D341Med (cell line): ENCODE measurements at regions not wholly inside any gene's neighbourhood (a gene's known extent, or its start where the extent isn't known, plus 50 kb on each side); places are given as distances from the start of the nearest gene placed in this dataset.

Experiments used
- DNase-seq: peaks from one replicate; pipeline ENCODE4 v3.0.0; 2012; ENCODE audit warnings: low spot score

DNA sequence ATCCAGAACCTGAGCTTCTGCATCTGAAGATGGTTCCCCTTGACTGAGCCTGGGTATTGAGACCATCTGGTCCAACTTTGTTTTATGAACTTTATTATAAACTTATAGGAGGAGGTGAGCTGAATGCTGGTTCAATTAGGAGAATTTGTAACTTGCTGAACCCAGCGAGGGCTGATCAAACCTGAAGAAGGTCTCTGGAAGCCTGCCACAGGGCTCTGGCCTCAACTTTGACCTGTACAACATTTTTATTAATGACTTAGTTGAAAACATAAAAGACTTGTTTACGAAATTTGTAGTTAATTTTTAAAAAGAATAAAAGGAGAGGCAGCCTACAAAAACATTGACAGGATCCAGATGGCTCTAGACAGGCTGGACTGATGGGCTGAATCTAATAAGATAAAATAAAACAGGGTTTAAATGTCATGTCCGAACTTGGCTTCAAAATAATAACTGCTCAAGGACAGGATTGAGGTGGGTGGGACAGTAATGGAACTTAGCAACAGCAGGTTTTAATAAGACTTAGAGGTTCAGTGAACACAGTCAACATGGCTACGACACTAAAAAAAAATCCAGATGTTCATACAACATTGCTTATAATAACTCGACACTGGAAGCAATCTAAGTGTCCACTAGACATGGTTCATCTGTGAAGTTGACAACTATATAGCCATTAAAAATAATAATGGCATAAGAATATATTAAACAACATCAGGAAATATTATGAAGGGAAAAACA lies 53.4 kb upstream of the GJB5 start:
- no peak for DNase-seq
